ENCODE measurements at regions not wholly inside any gene's neighbourhood (a gene's known extent, or its start where the extent isn't known, plus 50 kb on each side); places are given as distances from the start of the nearest gene placed in this dataset.
"Not testable (repeated sequence)": the region's sequence is repeated elsewhere in the genome, so short reads cannot be mapped to it uniquely, and the experiment has no call there.

- DNase-seq: no peak
These were observed 128.0 kb downstream of the BARX2 start for GRCh38 chr11:129503646-129504045.

GRCh38 chr11:129505266-129505665 lies 129.6 kb downstream of the BARX2 start:
- DNase-seq: no peak

- DNase-seq: no peak
These were observed 132.5 kb downstream of the BARX2 start for GRCh38 chr11:129508163-129508562.

GRCh38 chr11:129528296-129528695 lies 152.6 kb downstream of the BARX2 start:
- no peak for DNase-seq

- no peak for DNase-seq
These were observed 154.7 kb downstream of the BARX2 start for GRCh38 chr11:129530154-129530895.

- DNase-seq: no peak
These were observed 157.7 kb downstream of the BARX2 start for GRCh38 chr11:129533395-129533794.

GRCh38 chr11:129536338-129536737 lies 160.7 kb downstream of the BARX2 start:
- no peak for DNase-seq

GRCh38 chr11:129538323-129538722 lies 162.7 kb downstream of the BARX2 start:
- no peak for DNase-seq

GRCh38 chr11:129543515-129544290 lies 168.1 kb downstream of the BARX2 start:
- DNase-seq: no peak

- DNase-seq: no peak
These were observed 169.0 kb downstream of the BARX2 start for GRCh38 chr11:129544691-129545090.

GRCh38 chr11:129546266-129546665 lies 170.6 kb downstream of the BARX2 start:
- DNase-seq: no peak

GRCh38 chr11:129557421-129557820 lies 181.8 kb downstream of the BARX2 start:
- DNase-seq: no peak

- DNase-seq: no peak
These were observed 193.4 kb downstream of the BARX2 start for GRCh38 chr11:129569007-129569406.

GRCh38 chr11:129572667-129573066 lies 197.0 kb downstream of the BARX2 start:
- DNase-seq: not testable (repeated sequence)

- DNase-seq: no peak
These were observed 197.5 kb downstream of the BARX2 start for GRCh38 chr11:129573161-129573560.

- no peak for DNase-seq
These were observed 198.8 kb downstream of the BARX2 start for GRCh38 chr11:129574431-129574830.

GRCh38 chr11:129576652-129577051 lies 201.0 kb downstream of the BARX2 start:
- DNase-seq: no peak

- DNase-seq: no peak
These were observed 202.4 kb downstream of the BARX2 start for GRCh38 chr11:129578006-129578405.

GRCh38 chr11:129580278-129580677 lies 204.6 kb downstream of the BARX2 start:
- DNase-seq: no peak

- DNase-seq: no peak
These were observed 208.7 kb downstream of the BARX2 start for GRCh38 chr11:129584316-129584715.

- DNase-seq: no peak
These were observed 213.7 kb downstream of the BARX2 start for GRCh38 chr11:129589190-129589860.

- DNase-seq: no peak
These were observed 214.5 kb downstream of the BARX2 start for GRCh38 chr11:129590030-129590752.
